Body of pancreas (tissue), 4 donors: ENCODE measurements at regions not wholly inside any gene's neighbourhood (a gene's known extent, or its start where the extent isn't known, plus 50 kb on each side); places are given as distances from the start of the nearest gene placed in this dataset.

Experiments used
- CTCF ChIP-seq, 7 experiments: fragments of 450-650 bp in 4 of 7; fragments of 200-600 bp in 3 of 7; sonication (generic) in 3 of 7; IDR thresholded peaks; one replicate each; pipeline ENCODE4 v1.5.1; 2016 to 2019; ENCODE audit warnings: antibody characterized with exemption in 7 of 7
- POLR2A ChIP-seq, 3 donors: fragments of 450-650 bp; IDR thresholded peaks; one replicate each; pipeline ENCODE4 v1.6.1; 2016; ENCODE audit warnings: antibody characterized with exemption in 3 of 3, mild to moderate bottlenecking in 2 of 3

- TF ChIP-seq CTCF (IDR thresholded peaks at IDR 0.05) = no peak
- TF ChIP-seq POLR2A (IDR thresholded peaks at IDR 0.05) = no peak
These were observed 509.3 kb downstream of the VGLL3 start for GRCh38 chr3:86481636-86482035.
